GM18520 (cell line): ENCODE measurements at regions not wholly inside any gene's neighbourhood (a gene's known extent, or its start where the extent isn't known, plus 50 kb on each side); places are given as distances from the start of the nearest gene placed in this dataset.

Experiments used
- ATAC-seq: cut with Tn5 transposase; IDR thresholded peaks from one replicate; pipeline ENCODE4 v1.9.1; 2021; ENCODE audit not compliant: unreplicated experiment

- ATAC-seq, result no peak
Observed at GRCh38 chr12:17550011-17550410, 540.0 kb downstream of the RERGL start.

GRCh38 chr12:17540921-17541320, 549.1 kb downstream of the RERGL start:
- no peak for ATAC-seq

GRCh38 chr12:17528394-17528793, 561.6 kb downstream of the RERGL start:
- ATAC-seq, result no peak

- ATAC-seq, result no peak
Observed at GRCh38 chr12:17527021-17527420, 563.0 kb downstream of the RERGL start.

- ATAC-seq, result no peak
Observed at GRCh38 chr12:17511369-17511768, 578.6 kb downstream of the RERGL start.

GRCh38 chr12:17507336-17507735, 582.7 kb downstream of the RERGL start:
- no peak for ATAC-seq

GRCh38 chr12:17503742-17504141, 586.3 kb downstream of the RERGL start:
- ATAC-seq, result no peak

- ATAC-seq, result no peak
Observed at GRCh38 chr12:17489452-17489851, 600.5 kb downstream of the RERGL start.

- ATAC-seq, result no peak
Observed at GRCh38 chr12:17478908-17479673, 610.9 kb downstream of the RERGL start.

- ATAC-seq, result no peak
Observed at GRCh38 chr12:17470460-17470859, 619.5 kb downstream of the RERGL start.

GRCh38 chr12:17459214-17459613, 630.8 kb downstream of the RERGL start:
- ATAC-seq, result no peak

GRCh38 chr12:17456486-17456885, 633.5 kb downstream of the RERGL start:
- ATAC-seq, result no peak

GRCh38 chr12:17438141-17438540, 651.9 kb downstream of the RERGL start:
- ATAC-seq, result no peak

- ATAC-seq, result no peak
Observed at GRCh38 chr12:17416748-17417147, 673.2 kb downstream of the RERGL start.

- ATAC-seq, result no peak
Observed at GRCh38 chr12:17414596-17414995, 675.4 kb downstream of the RERGL start.

- no peak for ATAC-seq
Observed at GRCh38 chr12:17411662-17412061, 678.3 kb downstream of the RERGL start.

GRCh38 chr12:17388679-17389078, 701.3 kb downstream of the RERGL start:
- ATAC-seq, result no peak

GRCh38 chr12:17383321-17383720, 706.7 kb downstream of the RERGL start:
- no peak for ATAC-seq

- ATAC-seq, result no peak
Observed at GRCh38 chr12:17381211-17381610, 708.8 kb downstream of the RERGL start.

- no peak for ATAC-seq
Observed at GRCh38 chr12:17372508-17372907, 717.5 kb downstream of the RERGL start.

- ATAC-seq, result no peak
Observed at GRCh38 chr12:17371491-17372215, 718.3 kb downstream of the RERGL start.

GRCh38 chr12:17370621-17371020, 719.4 kb downstream of the RERGL start:
- no peak for ATAC-seq
